Islet of Langerhans (tissue), 1 donor: ENCODE measurements at regions not wholly inside any gene's neighbourhood (a gene's known extent, or its start where the extent isn't known, plus 50 kb on each side); places are given as distances from the start of the nearest gene placed in this dataset.
"Not testable (repeated sequence)": the region's sequence is repeated elsewhere in the genome, so short reads cannot be mapped to it uniquely, and the experiment has no call there.

Experiments used
- FAIRE-seq: peaks from one replicate; lab custom pipeline; 2011; peaks lifted over from hg19 to GRCh38; lab: Jason Lieb, UNC

GRCh38 chr17:14732211-14732610 is 431.3 kb downstream of the HS3ST3B1 start:
- FAIRE-seq = no peak

- no peak for FAIRE-seq
Observed at GRCh38 chr17:14731591-14731990, 430.7 kb downstream of the HS3ST3B1 start.

GRCh38 chr17:14730821-14731220 is 429.9 kb downstream of the HS3ST3B1 start:
- no peak for FAIRE-seq

GRCh38 chr17:14725729-14726128 is 424.8 kb downstream of the HS3ST3B1 start:
- no peak for FAIRE-seq

GRCh38 chr17:14724770-14725169 is 423.9 kb downstream of the HS3ST3B1 start:
- FAIRE-seq = no peak

- not testable (repeated sequence) for FAIRE-seq
Observed at GRCh38 chr17:14723349-14723748, 422.5 kb downstream of the HS3ST3B1 start.

GRCh38 chr17:14719942-14720341 is 419.1 kb downstream of the HS3ST3B1 start:
- no peak for FAIRE-seq

- FAIRE-seq = no peak
Observed at GRCh38 chr17:14717859-14718258, 417.0 kb downstream of the HS3ST3B1 start.

- FAIRE-seq = no peak
Observed at GRCh38 chr17:14715561-14715960, 414.7 kb downstream of the HS3ST3B1 start.

GRCh38 chr17:14712611-14713021 is 411.7 kb downstream of the HS3ST3B1 start:
- FAIRE-seq = no peak

- FAIRE-seq = no peak
Observed at GRCh38 chr17:14704121-14704520, 403.2 kb downstream of the HS3ST3B1 start.

GRCh38 chr17:14701886-14702285 is 401.0 kb downstream of the HS3ST3B1 start:
- no peak for FAIRE-seq

- FAIRE-seq = no peak
Observed at GRCh38 chr17:14699574-14700185, 398.8 kb downstream of the HS3ST3B1 start.

- no peak for FAIRE-seq
Observed at GRCh38 chr17:14693382-14693781, 392.5 kb downstream of the HS3ST3B1 start.

- FAIRE-seq = no peak
Observed at GRCh38 chr17:14690704-14691103, 389.8 kb downstream of the HS3ST3B1 start.

- FAIRE-seq = no peak
Observed at GRCh38 chr17:14688134-14688533, 387.3 kb downstream of the HS3ST3B1 start.

GRCh38 chr17:14672830-14673229 is 371.9 kb downstream of the HS3ST3B1 start:
- no peak for FAIRE-seq

GRCh38 chr17:14670861-14671260 is 370.0 kb downstream of the HS3ST3B1 start:
- no peak for FAIRE-seq

- FAIRE-seq = no peak
Observed at GRCh38 chr17:14664511-14664910, 363.6 kb downstream of the HS3ST3B1 start.

GRCh38 chr17:14641117-14641516 is 340.2 kb downstream of the HS3ST3B1 start:
- FAIRE-seq = no peak

GRCh38 chr17:14637260-14637659 is 336.4 kb downstream of the HS3ST3B1 start:
- no peak for FAIRE-seq

- FAIRE-seq = no peak
Observed at GRCh38 chr17:14630621-14631020, 329.7 kb downstream of the HS3ST3B1 start.

- no peak for FAIRE-seq
Observed at GRCh38 chr17:14630046-14630445, 329.2 kb downstream of the HS3ST3B1 start.

GRCh38 chr17:14622615-14623101 is 321.8 kb downstream of the HS3ST3B1 start:
- FAIRE-seq = no peak
